ENCODE measurements at regions not wholly inside any gene's neighbourhood (a gene's known extent, or its start where the extent isn't known, plus 50 kb on each side); places are given as distances from the start of the nearest gene placed in this dataset.
"Not testable (repeated sequence)": the region's sequence is repeated elsewhere in the genome, so short reads cannot be mapped to it uniquely, and the experiment has no call there.

- no peak overlapping the region for H3K4me3 ChIP-seq
- no peaks in the 10 kb centered on the region for H3K27me3 ChIP-seq
- TF ChIP-seq, protein P1, sequence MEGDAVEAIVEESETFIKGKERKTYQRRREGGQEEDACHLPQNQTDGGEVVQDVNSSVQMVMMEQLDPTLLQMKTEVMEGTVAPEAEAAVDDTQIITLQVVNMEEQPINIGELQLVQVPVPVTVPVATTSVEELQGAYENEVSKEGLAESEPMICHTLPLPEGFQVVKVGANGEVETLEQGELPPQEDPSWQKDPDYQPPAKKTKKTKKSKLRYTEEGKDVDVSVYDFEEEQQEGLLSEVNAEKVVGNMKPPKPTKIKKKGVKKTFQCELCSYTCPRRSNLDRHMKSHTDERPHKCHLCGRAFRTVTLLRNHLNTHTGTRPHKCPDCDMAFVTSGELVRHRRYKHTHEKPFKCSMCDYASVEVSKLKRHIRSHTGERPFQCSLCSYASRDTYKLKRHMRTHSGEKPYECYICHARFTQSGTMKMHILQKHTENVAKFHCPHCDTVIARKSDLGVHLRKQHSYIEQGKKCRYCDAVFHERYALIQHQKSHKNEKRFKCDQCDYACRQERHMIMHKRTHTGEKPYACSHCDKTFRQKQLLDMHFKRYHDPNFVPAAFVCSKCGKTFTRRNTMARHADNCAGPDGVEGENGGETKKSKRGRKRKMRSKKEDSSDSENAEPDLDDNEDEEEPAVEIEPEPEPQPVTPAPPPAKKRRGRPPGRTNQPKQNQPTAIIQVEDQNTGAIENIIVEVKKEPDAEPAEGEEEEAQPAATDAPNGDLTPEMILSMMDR (IDR thresholded peaks at IDR 0.05) = no peak
- H3K4me1 ChIP-seq = no peaks in the 10 kb centered on the region
- DNase-seq (no peak), ATAC-seq (no peak)
- H3K36me3 ChIP-seq = no peaks in the 10 kb centered on the region
- H3K9me3 ChIP-seq = no peaks in the 10 kb centered on the region
- no peak overlapping the region for H3K27ac ChIP-seq
- intact Hi-C loops (cut with DNase I) = no loop called here
Measured at GRCh38 chr9:102428305-102428704, 566.8 kb upstream of the CYLC2 start.

DNA sequence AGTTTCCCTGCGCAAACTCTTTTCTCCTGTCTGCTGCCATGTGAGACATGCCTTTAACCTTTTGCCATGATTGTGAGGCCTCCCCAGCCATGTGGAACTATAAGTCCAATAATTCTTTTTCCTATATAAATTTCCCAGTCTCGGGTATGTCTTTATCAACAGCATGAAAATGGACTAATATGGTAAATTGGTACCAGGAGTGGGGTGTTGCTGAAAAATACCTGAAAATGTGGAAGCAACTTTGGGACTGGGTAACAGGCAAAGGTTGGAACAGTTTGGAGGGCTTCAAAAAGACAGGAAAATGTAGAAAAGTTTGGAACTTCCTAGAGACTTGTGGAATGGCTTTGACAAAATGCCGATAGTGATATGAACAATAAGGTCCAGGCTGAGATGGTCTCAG, 578.9 kb upstream of the CYLC2 start:
- ATAC-seq; DNase-seq; intact Hi-C loops (cut with DNase I); H3K9me3 ChIP-seq; H3K4me1 ChIP-seq; H3K4me3 ChIP-seq; H3K27ac ChIP-seq; H3K36me3 ChIP-seq; H3K27me3 ChIP-seq: not testable (repeated sequence)

DNA sequence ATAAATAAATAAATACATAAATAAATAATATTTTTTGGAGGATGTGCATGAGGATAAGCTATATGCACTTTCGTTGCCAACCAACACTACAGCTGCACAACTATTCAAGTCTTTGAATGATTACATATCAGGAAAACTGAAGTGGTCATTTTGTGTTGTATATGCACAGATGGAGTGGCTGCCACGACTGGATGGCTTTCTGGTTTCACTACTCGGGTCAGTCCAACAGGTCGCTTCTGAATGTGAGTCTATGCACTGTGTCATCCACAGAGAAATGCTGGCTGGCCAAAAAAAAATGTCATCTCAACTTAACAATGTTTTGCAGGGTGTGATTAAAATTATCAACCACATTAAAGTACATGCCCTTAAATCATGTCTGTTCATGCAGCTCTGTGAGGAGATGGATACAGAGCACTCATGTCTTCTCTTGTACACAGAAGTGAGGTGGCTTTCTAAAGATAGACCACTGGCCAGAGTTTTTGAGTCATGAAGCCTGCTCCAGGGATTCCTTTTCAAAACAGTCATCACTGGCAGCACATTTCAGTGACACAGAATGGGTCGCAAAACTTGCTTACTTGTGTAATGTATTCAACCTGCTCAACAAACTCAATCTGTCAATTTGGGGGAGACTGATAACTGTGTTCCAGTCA, 589.8 kb upstream of the CYLC2 start:
- H3K27ac ChIP-seq = no peak overlapping the region
- ATAC-seq (no peak), DNase-seq (no peak)
- no peaks in the 10 kb centered on the region for H3K27me3 ChIP-seq
- intact Hi-C loops (cut with DNase I) = no loop called here
- no peaks in the 10 kb centered on the region for H3K36me3 ChIP-seq
- no peaks in the 10 kb centered on the region for H3K4me1 ChIP-seq
- no peak overlapping the region for H3K4me3 ChIP-seq
- TF ChIP-seq, protein P1 (IDR thresholded peaks at IDR 0.05) = no peak
- no peaks in the 10 kb centered on the region for H3K9me3 ChIP-seq

DNA sequence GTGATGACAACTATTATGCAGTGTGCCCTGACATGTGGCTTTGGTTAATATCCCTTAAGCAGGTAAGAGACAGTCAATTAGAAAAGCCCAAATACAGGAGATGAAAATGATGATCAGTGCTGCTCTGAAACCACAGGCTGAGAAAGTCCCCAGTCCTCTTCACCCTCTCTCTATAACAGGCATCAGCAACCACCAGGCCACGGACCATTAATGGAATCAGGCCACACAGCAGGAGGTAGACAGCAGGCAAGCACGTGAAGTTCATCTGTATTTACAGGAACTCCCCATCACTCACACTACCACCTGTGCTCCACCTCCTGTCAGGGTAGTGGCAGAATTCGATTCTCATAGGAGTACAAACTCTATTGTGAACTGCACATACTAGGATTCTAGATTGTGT, 591.6 kb upstream of the CYLC2 start:
- intact Hi-C loops (cut with DNase I) = no loop called here
- ATAC-seq = no peak
- Histone ChIP-seq H3K4me1 (no peaks in the 10 kb centered on the region), H3K27ac (no peak overlapping the region), H3K4me3 (no peak overlapping the region), H3K9me3 (no peaks in the 10 kb centered on the region), H3K36me3 (no peaks in the 10 kb centered on the region), H3K27me3 (no peaks in the 10 kb centered on the region)
- TF ChIP-seq, protein P1 (IDR thresholded peaks at IDR 0.05) = no peak
- DNase-seq = no peak

DNA sequence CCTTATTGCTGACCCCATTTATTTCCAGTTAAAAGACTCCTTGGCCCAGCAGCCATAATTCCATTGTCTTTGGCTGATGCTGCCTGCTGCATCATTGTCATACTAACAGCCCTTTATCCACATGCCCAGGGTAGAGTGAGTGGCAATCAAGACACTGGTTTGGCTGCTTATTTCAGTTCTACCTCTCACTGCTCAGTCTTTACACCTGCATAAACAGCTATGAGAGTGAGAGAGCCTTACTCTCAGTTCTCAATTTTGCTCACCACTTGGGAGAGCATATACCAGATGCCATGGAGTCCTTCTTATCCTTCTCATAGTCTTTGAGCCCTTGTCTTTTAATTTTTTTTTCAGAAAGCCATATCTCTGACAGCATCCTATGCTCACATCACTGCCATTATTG, 596.9 kb upstream of the CYLC2 start:
- no peaks in the 10 kb centered on the region for H3K36me3 ChIP-seq
- TF ChIP-seq, protein P1 (IDR thresholded peaks at IDR 0.05) = no peak
- no peaks in the 10 kb centered on the region for H3K9me3 ChIP-seq
- no peaks in the 10 kb centered on the region for H3K27me3 ChIP-seq
- intact Hi-C loops (cut with DNase I) = no loop called here
- no peak overlapping the region for H3K27ac ChIP-seq
- H3K4me3 ChIP-seq = no peak overlapping the region
- H3K4me1 ChIP-seq = no peaks in the 10 kb centered on the region
- DNase-seq (no peak), ATAC-seq (no peak)

DNA sequence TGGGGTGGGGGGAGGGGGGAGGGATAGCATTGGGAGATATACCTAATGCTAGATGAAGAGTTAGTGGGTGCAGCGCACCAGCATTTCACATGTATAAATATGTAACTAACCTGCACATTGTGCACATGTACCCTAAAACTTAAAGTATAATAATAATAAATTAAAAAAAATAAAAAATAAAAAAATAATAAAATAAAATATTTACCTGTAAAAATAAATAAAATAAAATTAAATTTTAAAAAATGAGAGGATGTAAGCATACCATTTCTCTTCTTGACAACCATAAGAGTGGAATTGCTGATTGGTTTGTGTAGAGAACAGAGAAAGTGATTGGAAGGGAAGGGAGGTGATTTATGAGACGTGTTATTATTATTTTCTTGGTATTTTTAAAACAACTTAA, 609.5 kb upstream of the CYLC2 start:
- DNase-seq; H3K27ac ChIP-seq; H3K4me3 ChIP-seq; ATAC-seq; H3K9me3 ChIP-seq; H3K36me3 ChIP-seq; H3K4me1 ChIP-seq; H3K27me3 ChIP-seq; intact Hi-C loops (cut with DNase I): not testable (repeated sequence)

All from upper lobe of right lung (tissue), 1 donor.